GM18511 (cell line): ENCODE measurements at regions not wholly inside any gene's neighbourhood (a gene's known extent, or its start where the extent isn't known, plus 50 kb on each side); places are given as distances from the start of the nearest gene placed in this dataset.
"Not testable (repeated sequence)": the region's sequence is repeated elsewhere in the genome, so short reads cannot be mapped to it uniquely, and the experiment has no call there.

Source experiments
- ATAC-seq: cut with Tn5 transposase; IDR thresholded peaks from one replicate; pipeline ENCODE4 v1.9.1; 2021; ENCODE audit warnings: mild to moderate bottlenecking, moderate library complexity; ENCODE audit not compliant: unreplicated experiment

DNA sequence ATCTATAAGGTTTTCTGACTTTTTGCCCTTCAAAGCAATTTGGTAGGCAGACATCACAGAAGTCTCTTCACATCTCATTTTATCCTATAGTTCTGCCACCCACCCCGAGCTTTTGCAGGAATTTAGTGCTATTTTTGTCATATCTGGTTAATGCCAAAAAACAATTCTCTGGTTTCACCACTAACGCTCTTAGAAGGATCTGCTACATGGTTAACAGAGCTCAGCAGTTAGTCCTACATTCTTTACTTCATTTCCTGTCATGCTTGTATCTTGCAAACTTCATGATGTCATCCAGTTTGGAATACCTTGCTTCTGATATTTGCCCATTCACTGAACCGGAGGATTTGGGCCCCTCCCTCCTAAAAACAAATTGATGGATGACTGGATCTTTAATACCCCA lies 116.8 kb upstream of the SERPINE2 start:
- no peak for ATAC-seq

DNA sequence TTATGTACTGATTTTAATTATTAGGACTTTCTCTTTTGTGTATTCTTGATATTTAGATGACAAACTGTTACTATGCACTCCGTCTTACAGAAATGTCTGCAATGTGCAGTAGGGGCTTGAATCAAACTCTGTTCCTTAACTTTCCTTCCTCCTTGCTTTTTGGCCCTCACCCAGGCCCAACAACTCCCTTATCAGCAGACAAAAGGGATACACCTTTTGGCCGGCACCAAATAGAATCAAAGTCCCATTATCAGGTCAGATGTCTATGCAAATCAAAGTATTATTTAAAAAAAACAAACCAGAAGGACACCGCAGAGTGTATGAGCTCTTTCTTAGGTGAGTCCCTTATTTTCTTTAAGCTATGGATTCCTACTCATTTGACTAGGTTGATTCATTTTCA lies 116.3 kb upstream of the SERPINE2 start:
- no peak for ATAC-seq

DNA sequence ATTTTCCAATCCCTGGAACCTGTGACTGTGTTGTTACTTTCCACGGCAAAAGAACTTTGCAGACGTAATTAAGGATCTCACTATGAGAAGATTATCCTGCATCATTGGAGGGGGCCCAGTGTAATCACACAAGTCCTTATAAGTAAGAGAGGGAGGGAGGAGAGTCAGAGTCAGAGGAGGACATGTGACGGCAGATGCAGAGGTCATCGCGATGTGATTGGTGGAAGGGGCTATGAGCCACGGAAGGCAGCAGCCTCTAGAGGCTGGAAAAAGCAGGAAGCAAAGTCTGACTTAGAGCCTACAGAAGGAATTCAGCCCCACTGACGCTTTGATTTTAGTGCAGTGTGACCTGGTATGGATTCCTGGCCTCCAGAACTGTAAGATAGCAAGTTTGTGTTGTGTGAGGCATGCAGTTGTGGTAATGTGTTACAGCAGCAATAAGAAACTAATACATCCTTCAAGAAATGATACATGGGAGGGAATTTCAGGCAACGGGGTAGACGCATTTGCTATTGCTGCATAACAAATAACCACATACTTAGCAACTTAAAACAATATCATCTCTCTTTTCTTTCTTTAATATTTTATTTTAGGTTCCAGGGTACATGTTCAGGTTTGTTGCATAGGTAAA lies 112.7 kb upstream of the SERPINE2 start:
- no peak for ATAC-seq

DNA sequence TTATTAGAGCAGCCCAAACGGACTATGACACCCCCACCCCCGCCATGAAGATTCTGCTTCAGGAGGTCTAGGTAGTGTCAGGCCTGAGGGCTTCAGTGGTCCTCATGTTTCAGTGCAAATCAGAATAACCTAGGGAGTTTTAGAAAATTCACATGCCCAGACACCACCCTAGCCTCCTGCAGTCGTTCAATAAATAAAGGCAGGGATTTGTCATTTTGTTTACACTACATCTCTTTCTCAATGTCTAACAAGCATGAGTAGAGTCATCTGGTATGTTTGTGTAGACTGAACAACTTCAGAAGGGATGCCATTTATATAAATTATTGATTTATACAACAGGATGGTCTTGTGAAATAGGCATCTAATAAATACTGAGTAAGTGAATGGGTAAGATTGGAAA lies 112.1 kb upstream of the SERPINE2 start:
- ATAC-seq = no peak

DNA sequence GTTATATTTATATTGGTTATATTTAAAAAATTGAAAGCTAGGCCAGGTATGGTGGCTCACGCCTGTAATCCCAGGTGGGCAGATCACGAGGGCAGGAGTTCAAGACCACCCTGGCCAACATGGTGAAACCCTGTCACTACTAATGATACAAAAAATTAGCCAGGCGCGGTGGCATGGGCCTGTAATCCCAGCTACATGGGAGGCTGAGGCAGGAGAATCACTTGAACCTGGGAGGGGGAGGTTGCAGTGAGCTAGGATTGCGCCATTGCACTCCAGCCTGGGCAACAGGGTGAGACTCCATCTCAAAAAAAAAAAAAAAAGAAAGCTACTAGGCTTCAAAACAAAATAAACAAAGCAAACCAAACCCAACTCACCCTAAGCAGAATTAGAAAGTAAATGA lies 109.0 kb upstream of the SERPINE2 start:
- ATAC-seq = not testable (repeated sequence)

DNA sequence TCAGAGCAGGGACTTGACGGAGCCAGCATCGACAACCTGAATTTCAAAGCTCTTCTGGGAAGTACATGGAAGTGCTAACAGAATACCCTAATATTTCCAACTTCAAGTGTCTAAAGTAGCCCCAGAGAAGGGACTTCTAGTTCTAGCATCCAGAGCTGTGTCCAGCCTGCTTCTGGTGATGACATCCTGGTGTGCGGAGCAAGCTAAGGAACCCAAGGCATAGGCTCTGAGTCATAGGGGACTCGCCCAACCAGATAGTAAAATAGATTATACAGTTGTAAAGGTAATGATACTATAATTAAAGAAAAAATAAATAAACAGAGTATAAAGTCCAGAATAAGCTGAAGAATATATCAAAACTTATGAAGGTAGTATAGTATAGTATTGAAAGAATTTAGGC lies 108.1 kb upstream of the SERPINE2 start:
- no peak for ATAC-seq

DNA sequence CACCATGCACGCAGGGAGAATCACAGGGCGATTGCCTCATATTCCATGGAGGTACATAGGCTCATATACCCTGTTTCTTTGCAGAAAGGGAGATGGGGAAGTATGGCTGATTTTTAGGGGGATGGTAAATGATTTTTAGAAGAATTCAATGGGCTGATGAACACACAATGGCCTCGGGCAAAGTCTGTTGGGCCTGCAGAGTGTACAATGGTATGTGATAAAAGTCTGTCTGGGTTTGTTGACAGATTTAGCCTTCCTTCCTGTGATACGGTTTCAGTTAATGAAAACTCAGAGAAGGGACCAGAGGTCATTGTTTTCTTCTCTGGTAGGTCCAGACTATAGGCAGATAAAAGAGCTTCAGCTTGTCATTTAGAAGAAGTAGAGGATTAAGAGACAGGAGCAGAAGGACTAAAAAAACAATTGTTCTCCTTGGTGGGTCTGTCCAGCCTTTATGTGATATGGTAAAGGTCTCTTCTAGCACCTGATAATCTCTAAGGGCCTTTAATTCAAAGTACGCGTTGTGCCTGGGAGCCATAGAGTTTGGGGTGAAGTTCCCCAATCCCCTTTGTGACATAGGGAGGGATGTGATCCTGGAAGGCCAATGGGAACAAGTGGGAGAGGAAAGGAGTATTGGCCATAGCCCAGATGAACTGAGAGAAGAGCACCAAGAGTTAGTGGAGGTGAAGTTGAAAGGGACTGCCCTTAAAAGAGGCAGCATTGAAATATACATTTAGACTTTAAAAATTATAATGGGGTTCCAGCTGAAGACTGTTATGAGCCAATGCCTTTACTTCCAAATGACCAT lies 107.5 kb upstream of the SERPINE2 start:
- ATAC-seq = no peak

DNA sequence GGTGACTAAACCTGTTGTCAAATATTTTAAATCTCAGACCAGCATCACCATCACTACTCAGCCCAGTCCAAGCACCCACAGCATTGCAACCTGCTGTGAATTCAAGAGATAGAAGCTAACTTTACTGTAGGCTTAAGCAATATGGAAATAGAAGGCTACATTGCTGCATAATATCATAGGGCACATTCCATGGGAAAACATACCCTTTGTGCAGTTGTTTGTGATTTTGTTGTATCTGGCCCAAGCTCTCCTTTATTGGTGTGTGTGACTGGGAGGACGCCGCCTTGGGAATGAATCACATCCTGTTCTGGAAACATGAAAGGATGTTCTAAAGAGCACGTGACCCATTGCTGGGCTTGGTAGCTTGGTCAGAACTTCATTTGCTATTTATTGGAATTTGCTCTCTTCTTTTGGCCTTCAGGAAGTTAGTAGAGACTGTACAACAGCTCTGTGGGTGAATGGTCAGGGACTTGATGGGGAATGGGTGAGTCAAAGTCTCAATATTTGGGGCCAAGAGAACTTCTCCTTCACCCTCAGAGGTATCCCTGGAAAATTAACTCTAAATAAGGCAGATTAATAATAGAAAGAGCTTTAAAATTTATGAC lies 106.8 kb upstream of the SERPINE2 start:
- no peak for ATAC-seq

DNA sequence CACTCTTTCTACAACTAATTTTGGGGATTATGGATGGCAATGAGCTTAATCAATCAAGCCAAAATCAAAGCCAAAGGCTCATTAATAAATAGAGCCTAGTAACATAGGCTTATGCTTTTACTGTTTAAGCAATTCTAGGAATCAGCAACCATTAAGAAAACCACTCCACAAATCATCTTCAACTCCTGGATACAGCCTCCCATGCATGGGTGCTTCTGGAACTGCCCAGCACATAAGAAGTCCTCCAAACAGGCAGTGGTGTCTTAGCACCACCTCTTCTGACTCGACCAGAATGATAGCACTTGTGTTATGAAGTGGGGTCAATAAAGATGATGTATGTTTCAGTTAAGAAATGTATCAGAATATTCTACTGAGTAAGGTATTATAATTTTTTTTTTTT lies 104.4 kb upstream of the SERPINE2 start:
- no peak for ATAC-seq

DNA sequence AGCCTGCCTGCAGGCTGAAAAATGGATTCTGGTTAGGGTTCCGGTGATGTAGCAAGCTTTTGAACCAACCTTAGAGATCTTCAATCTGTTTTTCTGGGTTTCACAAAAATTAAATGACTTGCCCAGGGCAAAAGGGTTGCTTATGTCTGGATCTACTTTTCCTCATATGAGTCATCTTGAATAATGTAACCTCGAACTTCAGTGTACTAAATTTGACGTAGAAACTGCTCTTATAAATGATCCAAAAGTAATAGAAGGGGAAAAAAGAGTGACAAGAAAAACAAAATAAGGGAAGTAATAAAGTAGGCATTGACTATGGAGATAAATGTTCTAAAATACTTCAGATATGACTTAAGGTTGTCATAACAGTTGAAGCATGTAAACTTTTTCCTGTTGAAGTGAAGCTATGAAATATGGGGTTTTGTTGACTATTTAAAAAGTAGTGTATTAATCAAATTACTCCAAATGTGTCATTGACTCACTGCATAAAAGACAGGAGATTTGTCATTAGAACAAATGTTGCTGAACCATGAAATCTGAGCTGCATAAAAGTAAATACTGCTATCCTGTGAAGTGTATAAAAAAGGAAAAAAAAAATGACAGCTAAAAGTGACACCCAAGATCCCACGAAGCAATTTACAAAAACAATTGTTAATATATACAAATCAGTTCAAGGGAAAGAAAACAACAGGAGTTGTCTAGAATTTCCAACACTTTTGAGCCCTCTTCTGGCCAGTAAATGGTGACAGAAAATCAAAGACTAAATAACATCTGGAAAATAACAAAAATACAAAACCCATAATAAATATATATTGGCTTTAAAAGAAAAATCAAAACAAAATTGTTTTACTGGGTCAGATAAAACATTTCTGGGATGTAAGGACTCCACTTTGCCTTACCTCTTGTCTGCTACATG lies 103.6 kb upstream of the SERPINE2 start:
- ATAC-seq = no peak

DNA sequence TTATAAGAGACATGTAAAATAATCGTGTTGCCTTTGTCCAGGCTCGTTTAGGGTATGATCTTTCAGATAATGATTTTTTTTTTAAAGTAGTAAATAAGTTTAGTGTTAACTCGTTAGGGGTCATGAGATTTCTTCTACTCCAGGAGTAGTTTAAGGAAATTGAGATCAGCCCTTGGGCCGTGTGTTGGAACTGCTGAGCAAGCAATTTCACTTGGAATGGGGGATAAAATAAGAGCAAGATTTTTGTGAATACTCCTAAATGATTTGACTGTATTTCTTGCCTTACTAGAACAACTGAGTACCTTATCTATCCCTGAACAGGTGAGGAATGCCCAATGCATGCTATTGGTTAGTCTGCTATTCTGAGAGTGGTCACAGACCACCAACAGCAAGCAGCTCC lies 102.2 kb upstream of the SERPINE2 start:
- no peak for ATAC-seq

DNA sequence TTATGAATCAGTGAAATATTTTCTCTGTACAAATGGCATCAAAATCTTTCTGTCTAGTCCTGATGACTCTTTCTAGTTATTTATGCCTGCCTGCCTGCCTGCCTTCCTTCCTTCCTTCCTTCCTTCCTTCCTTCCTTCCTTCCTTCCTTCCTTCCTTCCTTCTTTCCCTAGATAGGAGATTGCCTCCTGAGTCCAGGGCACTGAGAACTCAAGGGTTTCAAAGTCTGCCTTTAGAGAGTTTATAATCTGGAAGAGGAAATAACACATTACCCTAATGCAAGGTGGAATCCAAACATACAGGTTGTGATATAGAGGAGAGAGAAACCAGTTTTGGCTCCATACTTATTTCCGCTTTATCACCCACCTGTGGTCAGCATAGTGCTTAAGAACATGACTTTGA lies 98.1 kb upstream of the SERPINE2 start:
- no peak for ATAC-seq

DNA sequence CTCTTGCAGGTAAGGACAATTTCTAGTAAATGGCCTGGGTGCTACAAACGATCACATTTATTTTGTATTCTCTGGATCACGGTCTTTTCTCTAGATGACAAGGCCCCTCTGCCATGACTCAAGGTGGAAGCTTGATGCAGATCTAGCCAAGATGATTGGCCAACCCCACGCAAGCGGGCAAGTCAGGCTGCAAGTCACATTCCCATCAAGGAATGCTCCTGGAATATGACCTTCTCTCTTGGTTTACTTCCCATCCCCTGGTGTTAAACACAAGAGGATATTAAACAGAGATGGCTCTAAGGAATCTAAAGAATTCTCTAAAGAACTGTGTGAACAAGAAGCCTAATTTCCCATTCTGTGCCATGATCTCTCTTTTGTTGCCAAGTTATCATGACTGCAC lies 97.3 kb upstream of the SERPINE2 start:
- ATAC-seq = no peak

DNA sequence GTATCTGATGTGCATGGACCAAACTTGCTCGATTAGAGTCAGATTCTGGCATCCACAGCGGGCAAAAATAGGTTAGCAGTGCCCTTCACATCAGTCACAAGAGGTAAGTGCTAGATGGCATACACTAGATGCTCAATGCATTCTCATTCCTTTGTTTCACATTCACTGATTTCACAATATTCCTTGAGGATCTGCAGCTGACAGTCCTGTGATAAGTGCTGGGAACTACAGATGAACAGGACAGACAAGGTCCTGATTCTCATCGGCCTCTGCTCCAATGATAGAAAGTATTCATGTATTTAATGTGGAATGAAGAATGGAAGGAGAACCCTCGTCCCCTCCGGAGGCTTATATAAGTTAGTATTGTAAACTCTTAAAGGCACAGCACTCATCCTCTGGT lies 96.8 kb upstream of the SERPINE2 start:
- ATAC-seq = no peak

DNA sequence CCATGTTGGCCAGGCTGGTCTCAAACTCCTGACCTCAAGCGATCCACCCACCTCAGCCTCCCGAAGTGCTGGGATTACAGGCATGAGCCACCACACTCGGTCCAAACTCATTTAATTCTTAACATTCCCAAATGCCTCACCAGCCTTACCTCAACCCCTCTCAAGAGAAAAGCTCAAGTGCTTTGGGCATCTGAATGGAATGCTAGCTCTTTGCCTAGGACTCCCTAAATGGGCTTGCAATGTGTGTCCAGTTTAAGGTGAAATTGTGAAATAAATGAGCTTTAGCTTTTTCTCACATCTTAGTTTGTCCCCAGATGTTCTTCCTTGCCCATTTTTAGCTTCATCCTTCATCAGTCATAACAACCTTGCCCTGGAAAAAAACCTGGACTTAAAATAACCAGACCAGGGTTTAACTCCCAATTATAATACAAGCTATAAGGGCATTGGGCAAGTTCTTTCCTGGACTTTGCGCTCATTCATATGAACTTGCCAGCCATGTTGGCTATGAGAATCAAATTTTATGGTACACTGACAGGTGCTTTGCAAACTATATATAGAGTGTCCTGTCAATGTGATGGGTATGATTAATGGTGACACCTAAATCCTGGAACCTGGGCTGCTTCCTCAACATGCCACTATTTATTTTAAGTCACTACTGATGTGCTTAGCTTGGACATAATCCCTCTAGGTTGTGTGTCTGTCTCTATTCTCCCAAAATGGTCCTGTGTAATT lies 95.1 kb upstream of the SERPINE2 start:
- no peak for ATAC-seq

DNA sequence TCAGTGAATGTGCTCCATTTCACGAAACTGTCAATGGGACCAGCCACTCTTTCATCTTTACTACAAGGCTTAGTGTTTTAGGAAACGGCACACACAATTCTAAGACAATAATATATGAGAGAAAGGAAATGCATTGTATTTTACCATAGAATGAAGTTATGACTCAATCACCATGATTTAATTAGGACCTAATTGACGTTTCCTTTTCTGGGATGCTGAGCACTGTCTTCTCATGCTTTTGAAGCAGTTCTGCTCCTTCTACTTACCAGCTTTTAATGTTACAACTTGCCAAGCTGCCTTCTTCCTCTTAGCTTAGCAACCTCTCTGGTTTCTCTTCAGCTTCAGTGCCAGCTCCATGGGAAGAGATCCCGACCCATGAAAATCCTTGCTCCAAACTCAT lies 94.3 kb upstream of the SERPINE2 start:
- ATAC-seq = no peak

DNA sequence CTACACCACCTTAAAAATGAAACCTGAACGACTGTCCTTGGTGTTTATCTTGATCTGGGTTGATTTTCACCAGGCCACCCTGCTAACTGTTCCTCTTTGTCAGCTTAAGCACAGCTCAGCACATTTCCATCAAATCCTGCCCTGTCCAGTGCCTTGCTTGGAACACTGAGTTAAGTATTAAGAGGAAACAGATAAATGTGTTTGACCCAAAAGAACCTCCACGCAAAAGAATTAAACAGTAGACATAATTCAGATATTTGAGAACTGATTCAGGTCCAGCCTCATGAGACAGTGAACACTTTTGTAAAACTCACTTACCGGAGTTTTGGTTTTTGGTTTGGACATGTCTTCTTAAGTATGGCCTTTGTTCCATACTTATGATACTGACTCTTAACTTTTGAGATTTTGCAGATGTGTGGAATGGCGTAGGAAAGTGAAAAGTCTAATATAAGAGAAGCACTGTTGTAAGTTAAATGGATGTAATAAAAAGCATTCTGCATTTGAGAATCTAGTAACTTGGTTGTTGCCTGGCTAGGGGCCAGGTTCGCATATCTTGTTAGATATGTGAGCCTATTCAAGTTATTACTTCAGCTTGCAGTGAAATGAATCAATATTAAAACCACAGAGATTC lies 88.9 kb upstream of the SERPINE2 start:
- no peak for ATAC-seq

DNA sequence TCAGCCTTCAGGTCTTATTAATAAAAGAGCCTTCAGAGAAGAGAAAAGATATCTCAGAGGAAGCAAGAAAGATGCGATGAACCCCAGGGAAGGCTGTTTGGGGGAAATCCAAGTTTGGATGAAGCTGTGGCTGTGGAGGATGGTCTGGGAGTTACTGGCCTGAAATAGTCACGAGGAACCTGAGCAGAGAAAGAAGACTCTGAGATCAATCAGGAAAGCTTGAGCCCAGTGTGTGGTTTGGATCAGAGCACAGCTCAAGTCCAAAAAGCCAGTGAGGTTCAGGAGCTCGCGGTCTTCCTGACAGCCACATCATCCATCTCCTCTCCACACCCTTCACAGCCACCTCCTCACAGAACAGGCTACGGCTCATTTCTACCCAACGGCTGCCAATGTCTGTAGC lies 87.4 kb upstream of the SERPINE2 start:
- no peak for ATAC-seq

DNA sequence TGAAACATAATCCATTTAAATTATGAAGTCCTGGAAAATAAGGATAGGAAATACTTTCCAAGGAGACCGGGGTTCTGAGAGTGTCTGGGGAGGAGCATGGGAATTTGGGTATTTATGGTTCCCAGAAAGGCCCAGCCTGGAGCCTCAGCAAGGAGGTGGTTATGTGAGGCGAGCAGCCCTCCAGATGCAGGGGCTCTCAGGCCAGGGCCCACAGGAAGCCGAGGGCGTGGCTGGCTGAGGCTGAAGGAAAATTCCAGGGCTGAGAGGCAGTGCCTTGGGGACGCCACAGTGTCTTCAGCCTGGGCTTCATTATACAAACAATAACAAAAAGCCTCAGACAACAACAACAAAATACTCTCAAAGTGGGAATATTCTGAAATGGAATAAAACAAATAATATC lies 86.9 kb upstream of the SERPINE2 start:
- ATAC-seq = no peak

DNA sequence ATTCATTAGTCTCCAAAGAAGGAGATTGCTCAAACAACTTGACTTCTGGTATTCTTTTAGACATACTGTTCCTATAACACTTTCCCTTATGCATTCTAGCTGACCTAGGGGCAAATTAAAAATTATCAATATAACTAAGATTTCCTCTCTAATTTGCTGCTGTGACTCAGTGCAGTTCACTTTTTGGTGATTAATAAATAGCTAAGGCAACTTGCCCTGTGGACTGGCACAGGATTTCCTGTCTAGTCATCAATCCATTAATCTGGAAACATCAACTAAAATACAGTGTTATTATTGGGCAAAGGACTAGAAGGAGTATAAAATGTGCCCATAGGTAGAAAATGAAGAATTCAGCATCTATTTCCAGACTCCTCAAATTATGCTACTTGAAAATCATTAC lies 83.5 kb upstream of the SERPINE2 start:
- no peak for ATAC-seq
